Lower leg skin (tissue), 3 donors: ENCODE measurements at regions not wholly inside any gene's neighbourhood (a gene's known extent, or its start where the extent isn't known, plus 50 kb on each side); places are given as distances from the start of the nearest gene placed in this dataset.

Experiments
- POLR2A ChIP-seq, 2 donors: fragments of 450-650 bp; IDR thresholded peaks; one replicate each; pipeline ENCODE4 v1.6.1; 2016 to 2017; ENCODE audit warnings: antibody characterized with exemption in 2 of 2, mild to moderate bottlenecking in 1 of 2, moderate library complexity in 1 of 2
- TF ChIP-seq, protein P1 (sequence below), 3 donors: fragments of 450-650 bp; IDR thresholded peaks; one replicate each; pipeline ENCODE4 v1.5.1; 2016; ENCODE audit warnings: antibody characterized with exemption in 3 of 3, mild to moderate bottlenecking in 3 of 3, moderate library complexity in 2 of 3

DNA sequence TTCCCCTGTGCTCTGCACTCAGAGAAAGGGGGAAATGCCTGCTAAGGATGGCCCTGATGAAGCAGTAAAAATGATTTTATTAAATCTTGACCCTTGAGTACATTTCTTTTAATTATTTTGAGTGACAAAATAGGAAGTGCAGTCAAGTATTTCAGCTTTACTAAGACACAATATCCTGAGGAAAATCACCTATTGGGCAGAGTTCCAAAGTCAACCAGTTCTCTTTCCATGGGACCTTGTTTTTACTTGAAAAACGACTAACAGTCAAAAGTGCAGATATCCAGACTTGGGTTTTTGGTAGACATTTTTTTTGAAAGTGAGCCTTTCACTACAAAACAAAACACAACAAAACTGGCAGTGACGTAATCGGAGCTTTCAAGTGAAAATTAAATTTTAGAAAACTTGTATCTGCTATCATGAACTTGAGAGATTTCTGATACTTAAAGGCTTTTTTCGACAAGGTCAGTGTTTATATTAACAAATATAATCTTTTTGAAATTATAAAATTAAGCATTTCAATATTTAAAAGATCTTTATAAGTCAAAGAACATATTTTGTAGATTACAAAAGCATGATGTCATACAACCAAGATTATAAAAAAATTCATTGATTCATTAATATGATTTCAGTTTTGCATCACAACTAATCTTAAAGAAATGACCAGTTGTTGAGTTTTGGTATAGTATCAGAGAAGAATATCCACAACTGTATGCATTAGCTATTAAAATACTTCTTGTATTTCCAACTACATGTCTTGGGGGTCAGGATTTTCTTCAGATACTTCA lies 513.8 kb upstream of the AKR1E2 start:
- TF ChIP-seq, protein P1, sequence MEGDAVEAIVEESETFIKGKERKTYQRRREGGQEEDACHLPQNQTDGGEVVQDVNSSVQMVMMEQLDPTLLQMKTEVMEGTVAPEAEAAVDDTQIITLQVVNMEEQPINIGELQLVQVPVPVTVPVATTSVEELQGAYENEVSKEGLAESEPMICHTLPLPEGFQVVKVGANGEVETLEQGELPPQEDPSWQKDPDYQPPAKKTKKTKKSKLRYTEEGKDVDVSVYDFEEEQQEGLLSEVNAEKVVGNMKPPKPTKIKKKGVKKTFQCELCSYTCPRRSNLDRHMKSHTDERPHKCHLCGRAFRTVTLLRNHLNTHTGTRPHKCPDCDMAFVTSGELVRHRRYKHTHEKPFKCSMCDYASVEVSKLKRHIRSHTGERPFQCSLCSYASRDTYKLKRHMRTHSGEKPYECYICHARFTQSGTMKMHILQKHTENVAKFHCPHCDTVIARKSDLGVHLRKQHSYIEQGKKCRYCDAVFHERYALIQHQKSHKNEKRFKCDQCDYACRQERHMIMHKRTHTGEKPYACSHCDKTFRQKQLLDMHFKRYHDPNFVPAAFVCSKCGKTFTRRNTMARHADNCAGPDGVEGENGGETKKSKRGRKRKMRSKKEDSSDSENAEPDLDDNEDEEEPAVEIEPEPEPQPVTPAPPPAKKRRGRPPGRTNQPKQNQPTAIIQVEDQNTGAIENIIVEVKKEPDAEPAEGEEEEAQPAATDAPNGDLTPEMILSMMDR (IDR thresholded peaks at IDR 0.05): no peak
- TF ChIP-seq POLR2A (IDR thresholded peaks at IDR 0.05): no peak
